H9 (cell line): ENCODE measurements at regions not wholly inside any gene's neighbourhood (a gene's known extent, or its start where the extent isn't known, plus 50 kb on each side); places are given as distances from the start of the nearest gene placed in this dataset.
"Not testable (repeated sequence)": the region's sequence is repeated elsewhere in the genome, so short reads cannot be mapped to it uniquely, and the experiment has no call there.

Experiments used
- DNase-seq: peaks from one replicate; pipeline ENCODE4 v3.0.0-alpha.2; 2017
- H2AFZ ChIP-seq: one replicate; pipeline ENCODE4 v1.6.1; 2013; ENCODE audit warnings: mild to moderate bottlenecking, low read length, control low read depth, moderate library complexity
- H2AK5ac ChIP-seq: 2 replicates; pipeline ENCODE4 v1.6.1; 2013; ENCODE audit warnings: low read length, control low read depth, mixed read lengths; ENCODE audit not compliant: insufficient read length
- H2BK120ac ChIP-seq: one replicate; pipeline ENCODE4 v1.6.1; 2013; ENCODE audit warnings: low read depth, mild to moderate bottlenecking, low read length, control low read depth, inconsistent platforms; ENCODE audit not compliant: poor library complexity, severe bottlenecking
- H2BK12ac ChIP-seq: 2 replicates; pipeline ENCODE4 v1.6.1; 2013; ENCODE audit warnings: low read length, control low read depth, mixed read lengths, low read depth; ENCODE audit not compliant: insufficient read length
- H2BK15ac ChIP-seq: 2 replicates; pipeline ENCODE4 v1.6.1; 2013; ENCODE audit warnings: low read depth, low read length, control low read depth
- H2BK20ac ChIP-seq: one replicate; pipeline ENCODE4 v1.6.1; 2013; ENCODE audit warnings: low read depth, mild to moderate bottlenecking, low read length, control low read depth, inconsistent platforms; ENCODE audit not compliant: poor library complexity, severe bottlenecking
- H2BK5ac ChIP-seq: 2 replicates; pipeline ENCODE4 v1.6.1; 2013; ENCODE audit warnings: low read length, control low read depth, mixed read lengths; ENCODE audit not compliant: insufficient read length
- H3K14ac ChIP-seq: 2 replicates; pipeline ENCODE4 v1.6.1; 2013; ENCODE audit warnings: low read length, control low read depth; ENCODE audit not compliant: insufficient read depth
- H3K18ac ChIP-seq: 2 replicates; pipeline ENCODE4 v1.6.1; 2013; ENCODE audit warnings: low read depth, mild to moderate bottlenecking, mixed read lengths, low read length, control low read depth; ENCODE audit not compliant: insufficient read length
- H3K23ac ChIP-seq: 2 replicates; pipeline ENCODE4 v1.6.1; 2013; ENCODE audit warnings: low read length, control low read depth, mixed read lengths, low read depth; ENCODE audit not compliant: insufficient read length
- H3K23me2 ChIP-seq: 2 replicates; pipeline ENCODE4 v1.6.1; 2013; ENCODE audit warnings: low read depth, mild to moderate bottlenecking, mixed read lengths, low read length, control low read depth; ENCODE audit not compliant: insufficient read length, poor library complexity, severe bottlenecking
- H3K27ac ChIP-seq: 2 replicates; pipeline ENCODE4 v1.5.1; 2013; ENCODE audit warnings: low read length, control low read depth, mixed read lengths, low read depth; ENCODE audit not compliant: insufficient read length
- H3K27me3 ChIP-seq: 2 replicates; pipeline ENCODE4 v1.6.1; 2013; ENCODE audit warnings: low read length, control low read depth, inconsistent platforms; ENCODE audit not compliant: insufficient read depth
- H3K4ac ChIP-seq: 2 replicates; pipeline ENCODE4 v1.6.1; 2013; ENCODE audit warnings: low read depth, mild to moderate bottlenecking, control low read depth, inconsistent platforms, low read length, moderate library complexity
- H3K4me1 ChIP-seq: 2 replicates; pipeline ENCODE4 v1.6.1; 2013; ENCODE audit warnings: low read length, control low read depth, inconsistent platforms; ENCODE audit not compliant: insufficient read depth
- H3K4me2 ChIP-seq: 2 replicates; pipeline ENCODE4 v1.6.1; 2013; ENCODE audit warnings: low read length, control low read depth, mixed read lengths; ENCODE audit not compliant: insufficient read length, insufficient read depth
- H3K56ac ChIP-seq: 2 replicates; pipeline ENCODE4 v1.6.1; 2013; ENCODE audit warnings: low read depth, mild to moderate bottlenecking, mixed read lengths, low read length, control low read depth; ENCODE audit not compliant: insufficient read length
- H3K79me1 ChIP-seq: 2 replicates; pipeline ENCODE4 v1.6.1; 2013; ENCODE audit warnings: low read depth, mild to moderate bottlenecking, moderate library complexity, low read length, control low read depth, inconsistent platforms; ENCODE audit not compliant: insufficient read depth, poor library complexity, severe bottlenecking
- H3K79me2 ChIP-seq: 2 replicates; pipeline ENCODE4 v1.6.1; 2013; ENCODE audit warnings: low read length, control low read depth, inconsistent platforms; ENCODE audit not compliant: insufficient read depth
- H3K9ac ChIP-seq: 2 replicates; pipeline ENCODE4 v1.6.1; 2013; ENCODE audit warnings: low read length, control low read depth, mixed read lengths; ENCODE audit not compliant: insufficient read length; ENCODE audit errors: extremely low read depth
- H3K9me3 ChIP-seq: one replicate; pipeline ENCODE4 v1.6.1; 2013; ENCODE audit warnings: low read depth, low read length, inconsistent platforms; ENCODE audit not compliant: control insufficient read depth
- H3T11ph ChIP-seq: one replicate; pipeline ENCODE4 v1.6.1; 2013; ENCODE audit warnings: mild to moderate bottlenecking, low read length, control low read depth, inconsistent platforms
- H4K20me1 ChIP-seq: one replicate; pipeline ENCODE4 v1.6.1; 2013; ENCODE audit not compliant: control insufficient read depth, insufficient read length, insufficient read depth
- H4K5ac ChIP-seq: 2 replicates; pipeline ENCODE4 v1.6.1; 2013; ENCODE audit warnings: low read depth, mild to moderate bottlenecking, mixed read lengths, low read length, control low read depth; ENCODE audit not compliant: insufficient read length
- H4K8ac ChIP-seq: replicated peaks from 2 replicates; pipeline ENCODE4 v1.6.1; 2013; ENCODE audit warnings: low read length, control low read depth, mixed read lengths, low read depth; ENCODE audit not compliant: insufficient read length
- H4K91ac ChIP-seq: 2 replicates; pipeline ENCODE4 v1.6.1; 2013; ENCODE audit warnings: low read depth, mild to moderate bottlenecking, moderate library complexity, mixed read lengths, low read length, control low read depth; ENCODE audit not compliant: insufficient read length
- H3K27ac Mint-ChIP-seq, 3 experiments: 2 replicates in 2 of 3; 3 replicates in 1 of 3; pipeline ENCODE4 v1.8.0; 2020 to 2021; ENCODE audit warnings: mixed read lengths in 3 of 3, mild to moderate bottlenecking in 1 of 3, moderate library complexity in 1 of 3
- H3K27me3 Mint-ChIP-seq: 2 replicates; pipeline ENCODE4 v1.8.0; 2021; ENCODE audit warnings: low read depth, mild to moderate bottlenecking, moderate library complexity, mixed read lengths
- H3K36me3 Mint-ChIP-seq, 3 experiments: 2 replicates in 2 of 3; 3 replicates in 1 of 3; pipeline ENCODE4 v1.8.0; 2020 to 2021; ENCODE audit warnings: low read depth in 3 of 3, mixed read lengths in 3 of 3; ENCODE audit not compliant: insufficient read depth in 1 of 3
- H3K4me1 Mint-ChIP-seq, 2 experiments: 2 replicates each; pipeline ENCODE4 v1.8.0; 2020; ENCODE audit warnings: mixed read lengths in 2 of 2
- H3K4me3 Mint-ChIP-seq, 2 experiments: 2 replicates in 1 of 2; 3 replicates in 1 of 2; pipeline ENCODE4 v1.8.0; 2020 to 2021; ENCODE audit warnings: mild to moderate bottlenecking in 2 of 2, mixed read lengths in 2 of 2, moderate library complexity in 1 of 2
- H3K9me3 Mint-ChIP-seq, 2 experiments: 2 replicates in 1 of 2; 3 replicates in 1 of 2; pipeline ENCODE4 v1.8.0; 2020; ENCODE audit warnings: mild to moderate bottlenecking in 2 of 2, mixed read lengths in 2 of 2, moderate library complexity in 1 of 2
- WGBS: extraction: QIAGEN DNeasy Blood & Tissue Kit; methylation state at CpG from one replicate; pipeline ENCODE4 v1.1.7; 2013; ENCODE audit warnings: missing lambda C conversion rate, low lambda C conversion rate, mixed read lengths; ENCODE audit not compliant: insufficient read length; ENCODE audit errors: extremely low coverage; 5-methylcytosine and 5-hydroxymethylcytosine counted together

GRCh38 chr12:105604281-105604680, 273.8 kb downstream of the C12orf75 start:
- not testable (repeated sequence) for H3K79me2 ChIP-seq, H4K20me1 ChIP-seq, H4K91ac ChIP-seq, H3K14ac ChIP-seq, H3K4ac ChIP-seq, H3K27ac Mint-ChIP-seq, H3T11ph ChIP-seq, H3K27me3 Mint-ChIP-seq, H2BK12ac ChIP-seq, H4K5ac ChIP-seq, H2BK15ac ChIP-seq, H3K27me3 ChIP-seq, H3K36me3 Mint-ChIP-seq, H3K9me3 ChIP-seq, H3K56ac ChIP-seq, H3K23ac ChIP-seq, H3K4me1 Mint-ChIP-seq, H3K9ac ChIP-seq, H3K9me3 Mint-ChIP-seq, H3K4me2 ChIP-seq, H3K18ac ChIP-seq, H2AFZ ChIP-seq, H3K4me3 Mint-ChIP-seq, H3K4me1 ChIP-seq, H2BK20ac ChIP-seq, H2BK120ac ChIP-seq, H3K27ac ChIP-seq, H4K8ac ChIP-seq, H3K79me1 ChIP-seq, H2AK5ac ChIP-seq, DNase-seq, H2BK5ac ChIP-seq, H3K23me2 ChIP-seq
- no CpG with 5 or more reads among the region's 3 CpGs for WGBS

- not testable (repeated sequence) for H2AFZ ChIP-seq, H3K4me3 Mint-ChIP-seq, H3K27me3 ChIP-seq, H3T11ph ChIP-seq, H3K79me1 ChIP-seq, H2BK15ac ChIP-seq, H4K91ac ChIP-seq, H3K27ac Mint-ChIP-seq, H3K23ac ChIP-seq, H3K56ac ChIP-seq, DNase-seq, H3K79me2 ChIP-seq, H3K4ac ChIP-seq, H2BK120ac ChIP-seq, H3K27ac ChIP-seq, H3K36me3 Mint-ChIP-seq, H3K23me2 ChIP-seq, H4K5ac ChIP-seq, H3K9ac ChIP-seq, H2BK12ac ChIP-seq, H2AK5ac ChIP-seq, H4K20me1 ChIP-seq, H2BK20ac ChIP-seq, H2BK5ac ChIP-seq, H3K9me3 Mint-ChIP-seq, H3K27me3 Mint-ChIP-seq, H3K18ac ChIP-seq, H3K14ac ChIP-seq, H4K8ac ChIP-seq, H3K4me1 Mint-ChIP-seq, H3K4me1 ChIP-seq, H3K4me2 ChIP-seq, H3K9me3 ChIP-seq
- WGBS, result no CpG with 5 or more reads among the region's 1 CpG
Observed at GRCh38 chr12:105606613-105607012, 276.1 kb downstream of the C12orf75 start.
